HG02571 (cell line): ENCODE measurements at regions not wholly inside any gene's neighbourhood (a gene's known extent, or its start where the extent isn't known, plus 50 kb on each side); places are given as distances from the start of the nearest gene placed in this dataset.

Experiments used
- ATAC-seq: cut with Tn5 transposase; IDR thresholded peaks from one replicate; pipeline ENCODE4 v1.9.1; 2021; ENCODE audit warnings: mild to moderate bottlenecking, moderate library complexity; ENCODE audit not compliant: unreplicated experiment

DNA sequence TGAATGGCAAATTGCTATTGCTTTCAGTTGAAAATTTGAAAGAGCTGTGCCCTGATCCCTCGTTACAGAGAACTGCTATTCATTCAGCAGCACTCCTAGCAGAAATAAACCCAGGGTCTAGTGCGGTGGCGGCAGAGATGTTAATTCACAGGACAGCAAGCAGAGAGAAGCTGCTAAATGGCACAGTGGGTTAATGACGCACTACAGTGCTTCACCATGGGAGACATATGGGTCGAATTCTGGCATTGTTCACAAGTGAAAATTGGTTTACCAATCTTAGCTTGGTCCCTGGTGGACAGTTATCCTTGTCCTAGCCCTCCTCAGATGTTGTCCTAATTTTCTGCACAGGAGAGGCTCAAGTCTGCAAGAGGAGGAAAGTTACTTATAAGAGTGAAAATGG is 807.4 kb downstream of the TLE1 start:
- ATAC-seq, result no peak

DNA sequence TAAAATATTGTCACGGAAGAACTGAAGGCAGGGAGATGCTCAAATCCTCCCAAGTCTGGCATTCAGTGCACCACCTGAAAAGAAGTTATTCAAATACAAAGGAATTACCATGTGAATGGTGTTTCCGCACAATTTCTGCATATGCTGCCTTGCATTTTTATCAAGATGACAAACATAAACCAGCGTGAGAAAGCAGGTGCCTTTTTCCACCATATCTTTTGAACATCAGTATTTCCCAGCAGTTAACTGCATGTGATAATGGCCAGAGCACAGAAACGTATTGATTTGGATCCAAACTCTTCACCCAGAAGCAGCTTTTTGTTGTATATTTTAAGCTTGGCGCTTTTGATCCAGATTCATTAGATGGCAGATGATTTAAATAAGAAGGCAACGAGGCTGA is 808.0 kb downstream of the TLE1 start:
- ATAC-seq, result no peak

GRCh38 chr9:80878556-80878955 is 810.8 kb downstream of the TLE1 start:
- ATAC-seq, result no peak

GRCh38 chr9:80875947-80876346 is 813.4 kb downstream of the TLE1 start:
- ATAC-seq, result no peak

DNA sequence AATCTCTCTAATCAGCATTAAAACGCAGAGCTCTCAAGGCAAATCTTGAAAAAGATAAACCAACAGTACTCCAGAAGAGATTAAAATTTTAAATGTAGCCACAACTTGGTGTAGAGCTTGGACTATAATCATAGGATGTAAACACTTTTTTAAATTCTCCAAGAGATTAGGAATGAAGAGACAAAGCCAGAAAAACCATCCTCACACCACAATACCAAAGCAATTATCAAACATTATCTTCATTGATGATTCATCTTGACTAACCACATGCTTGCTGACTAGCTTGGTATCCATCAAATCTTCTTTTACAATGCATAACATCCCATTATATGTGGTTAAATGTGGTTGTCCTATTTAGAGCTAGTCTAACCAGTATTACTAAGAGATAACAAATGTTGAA is 815.1 kb downstream of the TLE1 start:
- no peak for ATAC-seq

- no peak for ATAC-seq
Observed at GRCh38 chr9:80873861-80874260, 815.5 kb downstream of the TLE1 start.

DNA sequence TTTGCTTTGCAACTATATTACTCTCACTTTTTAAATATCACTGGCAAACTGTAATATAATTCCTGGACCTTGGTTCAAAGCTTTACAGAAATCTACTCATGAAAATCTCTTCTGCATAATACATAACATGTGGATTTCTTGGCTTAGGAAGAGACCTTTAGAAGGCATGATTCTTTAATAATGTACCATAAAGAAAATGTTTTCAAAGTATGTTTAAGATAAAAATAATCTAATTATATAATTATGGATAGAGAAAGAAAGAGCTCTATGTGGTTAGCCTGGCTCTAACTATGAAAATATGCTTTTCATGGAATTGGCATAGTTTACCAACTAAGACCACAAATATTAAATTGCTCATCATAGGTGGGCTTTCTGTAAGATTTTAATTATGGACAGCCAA is 817.8 kb downstream of the TLE1 start:
- ATAC-seq, result no peak

- ATAC-seq, result no peak
Observed at GRCh38 chr9:80867731-80868130, 821.6 kb downstream of the TLE1 start.

- no peak for ATAC-seq
Observed at GRCh38 chr9:80866576-80867227, 822.6 kb downstream of the TLE1 start.

DNA sequence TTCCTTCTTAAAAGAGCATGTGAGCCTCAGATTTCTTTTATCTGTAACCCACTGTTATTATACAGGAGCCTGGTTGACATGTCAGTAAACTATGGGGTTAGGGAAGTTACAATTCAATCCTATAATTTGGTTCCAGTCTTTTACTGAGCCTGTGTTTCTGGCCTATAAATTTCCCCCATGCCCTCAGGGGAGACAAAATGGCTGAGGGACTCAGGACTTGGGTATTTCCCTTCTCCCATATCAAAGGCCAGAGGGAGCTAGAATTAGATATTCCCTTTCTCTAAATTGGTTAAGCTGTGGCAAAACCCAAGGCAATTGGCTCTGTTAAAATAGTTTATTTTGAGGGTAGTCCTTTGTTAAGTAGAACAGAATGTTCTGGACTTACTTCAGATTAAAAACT is 823.2 kb downstream of the TLE1 start:
- no peak for ATAC-seq

GRCh38 chr9:80843028-80843427 is 846.3 kb downstream of the TLE1 start:
- ATAC-seq, result no peak

DNA sequence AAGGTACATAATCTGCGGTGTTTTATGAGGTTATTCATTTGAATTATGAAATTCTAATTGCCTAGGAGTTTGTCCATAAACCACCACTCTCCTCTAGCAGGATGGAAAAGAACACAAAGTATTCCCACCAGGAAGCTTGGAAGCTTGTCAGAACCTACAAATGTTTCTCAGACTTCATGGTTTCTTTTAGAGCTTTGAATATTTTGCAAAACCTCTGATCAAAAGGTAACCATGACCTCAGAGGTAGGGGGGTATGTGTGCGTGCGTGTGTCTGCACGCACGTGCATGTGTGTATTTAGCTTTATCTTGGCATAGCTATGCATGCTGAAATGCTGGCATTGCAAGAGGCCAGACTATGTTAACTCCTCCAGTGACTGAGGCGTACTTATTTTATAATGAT is 847.0 kb downstream of the TLE1 start:
- no peak for ATAC-seq

DNA sequence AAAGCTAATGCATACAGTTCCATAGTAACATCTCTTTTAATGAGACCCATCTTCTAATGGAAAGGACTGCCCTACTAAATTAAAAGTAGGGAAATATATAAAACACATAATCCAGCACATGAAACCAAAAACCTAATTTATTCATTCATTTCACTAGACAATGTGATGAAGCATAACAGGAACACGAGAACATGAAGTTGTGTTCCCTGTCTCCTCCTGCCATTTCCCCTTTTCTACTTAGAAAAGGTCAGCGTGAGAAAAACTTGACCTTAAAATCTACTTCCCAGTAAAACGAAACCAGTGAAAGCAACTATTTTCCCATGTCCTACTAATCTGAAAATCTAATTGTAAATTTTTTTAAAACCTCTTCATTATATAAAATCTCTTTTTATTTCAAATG is 847.5 kb downstream of the TLE1 start:
- ATAC-seq, result no peak

- no peak for ATAC-seq
Observed at GRCh38 chr9:80839821-80840675, 849.3 kb downstream of the TLE1 start.

DNA sequence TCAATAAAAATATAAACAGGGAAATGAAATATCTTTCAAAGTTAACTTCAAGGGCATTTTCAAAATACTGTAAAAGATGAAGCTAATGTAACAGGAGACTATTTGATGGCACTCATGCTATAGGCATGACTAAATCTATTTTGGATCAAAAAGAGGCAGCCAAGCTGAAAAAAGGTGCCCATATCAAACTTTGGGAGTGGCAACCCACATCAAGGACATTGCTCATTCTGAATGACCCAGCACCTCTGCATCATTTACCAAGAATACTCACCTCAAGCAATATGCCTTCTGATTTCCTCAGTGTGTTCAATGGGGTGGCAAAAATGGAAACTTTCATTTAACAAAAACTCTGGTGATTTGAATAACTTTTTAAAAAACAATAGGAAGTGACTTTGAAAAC is 853.3 kb downstream of the TLE1 start:
- ATAC-seq, result no peak

GRCh38 chr9:80831751-80832150 is 857.6 kb downstream of the TLE1 start:
- no peak for ATAC-seq

GRCh38 chr9:80811656-80812055 is 877.7 kb downstream of the TLE1 start:
- no peak for ATAC-seq

- ATAC-seq, result no peak
Observed at GRCh38 chr9:80811003-80811402, 878.3 kb downstream of the TLE1 start.

- ATAC-seq, result no peak
Observed at GRCh38 chr9:80806671-80807070, 882.7 kb downstream of the TLE1 start.

DNA sequence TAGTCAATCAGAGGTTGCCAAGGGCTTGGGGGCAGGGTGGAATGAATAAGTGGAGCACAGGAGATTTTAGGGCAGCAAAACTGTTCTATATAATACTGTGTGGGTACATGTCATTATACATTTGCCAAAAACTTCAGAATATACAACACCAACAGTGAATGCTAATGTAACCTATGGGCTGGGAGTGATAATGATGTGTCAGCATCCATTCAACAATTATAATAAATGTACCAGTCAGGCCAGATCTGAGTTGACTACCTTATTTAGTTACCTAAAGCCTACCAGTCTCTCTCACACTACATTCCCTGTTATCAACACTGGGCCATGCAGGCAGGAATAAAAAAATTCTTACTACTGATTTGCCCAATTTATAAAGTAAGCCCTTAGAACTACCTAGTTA is 884.5 kb downstream of the TLE1 start:
- no peak for ATAC-seq

DNA sequence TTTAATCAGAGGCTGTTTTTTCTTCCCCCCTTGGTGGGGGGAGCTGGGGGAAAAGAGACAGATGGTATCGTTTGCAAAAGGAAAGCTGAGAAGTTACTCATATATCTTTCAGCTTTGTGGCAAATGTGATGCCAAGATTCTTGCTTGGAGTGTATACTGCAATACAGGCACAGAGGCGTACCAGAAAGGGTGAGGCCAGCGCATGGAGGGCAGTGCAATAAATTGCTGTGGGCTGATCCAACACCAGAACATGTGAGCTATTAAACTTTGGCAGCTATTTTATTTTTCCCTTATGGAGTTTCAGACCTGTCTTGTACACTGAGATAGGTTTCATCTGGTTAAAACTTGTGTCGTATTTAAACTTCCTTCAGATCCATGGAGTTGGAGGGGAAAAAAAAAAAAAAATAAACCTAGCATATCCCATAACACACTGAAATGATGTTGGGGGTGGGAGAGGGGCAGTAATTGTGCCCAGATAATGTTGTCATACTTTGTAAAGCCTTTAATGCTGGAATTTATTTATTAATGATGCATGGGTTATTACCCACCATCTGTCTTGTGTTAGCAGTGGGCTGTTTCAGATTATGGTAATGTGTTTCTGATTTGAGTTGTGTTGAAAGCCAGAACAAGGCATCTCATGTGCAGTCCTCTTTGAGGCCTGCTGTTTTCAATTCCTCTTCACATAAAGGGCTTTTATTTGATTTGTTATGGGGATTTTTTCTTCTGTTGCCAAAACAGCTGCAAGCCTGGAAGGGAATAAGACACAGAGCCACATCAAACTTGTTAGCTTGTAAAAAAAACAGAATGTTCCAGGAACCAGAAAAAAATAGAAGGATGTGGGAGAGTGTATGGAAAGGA is 891.3 kb downstream of the TLE1 start:
- no peak for ATAC-seq
